Pancreas (tissue), 10 donors: ENCODE measurements at regions not wholly inside any gene's neighbourhood (a gene's known extent, or its start where the extent isn't known, plus 50 kb on each side); places are given as distances from the start of the nearest gene placed in this dataset.

ENCODE experiments used
- ATAC-seq, 4 donors: fragments of 200-7000 bp; cut with Tn5 transposase; one replicate each; pipeline versions ENCODE4 v1.8.0 to v1.9.1; 2020; ENCODE audit warnings: mild to moderate bottlenecking in 4 of 4, moderate library complexity in 4 of 4
- DNase-seq, 6 donors: peaks; one replicate each; pipeline ENCODE4 v3.0.0-alpha.2; 2020
- FAIRE-seq: peaks from 2 replicates; lab custom pipeline; 2012; peaks lifted over from hg19 to GRCh38; lab: Jason Lieb, UNC
- H3K27ac ChIP-seq, 4 donors: fragments of 200-600 bp; sonication (generic); 1 replicate in 3 of 4; 2 replicates in 1 of 4; pipeline versions ENCODE4 v1.5.0 to v1.8.0; 2020
- H3K27me3 ChIP-seq, 4 donors: fragments of 200-600 bp; one replicate each; pipeline ENCODE4 v1.8.0; 2021
- H3K36me3 ChIP-seq, 3 donors: fragments of 200-600 bp; sonication (generic) in 1 of 3; one replicate each; pipeline versions ENCODE4 v1.5.0 to v1.8.0; 2020 to 2021
- H3K4me1 ChIP-seq, 3 donors: fragments of 200-600 bp; one replicate each; pipeline ENCODE4 v1.8.0; 2021
- H3K4me3 ChIP-seq, 4 donors: fragments of 200-600 bp; sonication (generic) in 2 of 4; one replicate each; pipeline versions ENCODE4 v1.5.0 to v1.8.0; 2020 to 2021
- H3K9me3 ChIP-seq, 4 donors: fragments of 200-600 bp; one replicate each; pipeline ENCODE4 v1.8.0; 2021
- CTCF ChIP-seq, 4 donors: fragments of 200-600 bp; sonication (generic) in 3 of 4; IDR thresholded peaks; one replicate each; pipeline versions ENCODE4 v1.5.0 to v1.8.0; 2021; ENCODE audit warnings: antibody characterized with exemption in 4 of 4
- WGBS, 2 donors: extraction: QIAGEN DNeasy Blood & Tissue Kit; methylation state at CpG; one replicate each; pipeline ENCODE4 v1.1.7; 2013; 5-methylcytosine and 5-hydroxymethylcytosine counted together
- intact Hi-C, 3 donors: fragments of 100-400 bp; cut with DNase I; formaldehyde crosslinking; loops; one replicate each; pipeline versions ENCODE4 v1.11.1 to v1.14.2; 2022
- donor health status: healthy with polysubstance abuse.
- donor health status: DM: no; HTN: no; CAD: no; lungs with moderate emphysema.
- donor health status: DM: no; HTN: no; CAD: no.
- donor health status: control.
- donor health status: control.
- donor health status: Bipolar disorder and iron deficiency.
- donor health status: DM: yes; HTN: yes; CAD: no.
- donor health status: DM: no; HTN: no; CAD: no.
- donor health status: DM: no; HTN: no; CAD: no.
- donor health status: DM: yes; HTN: yes; CAD: no.

- ATAC-seq (no peak), DNase-seq (no peak), FAIRE-seq (no peak)
- no peak overlapping the region for H3K27ac ChIP-seq
- no peak overlapping the region for H3K4me3 ChIP-seq
- TF ChIP-seq CTCF (IDR thresholded peaks at IDR 0.05): no peak
- no peaks in the 10 kb centered on the region for H3K27me3 ChIP-seq
- intact Hi-C loops: no loop called here
- H3K9me3 ChIP-seq: no peaks in the 10 kb centered on the region
- H3K36me3 ChIP-seq: no peaks in the 10 kb centered on the region
- peaks cover 0 to 7% (median 0%) of the 10 kb centered on the region in 3 donors for H3K4me1 ChIP-seq
- 97% methylated on average over 2 of the region's 2 CpGs for WGBS, 2 donors
These were observed 125.3 kb upstream of the FAM9C start for GRCh38 chrX:13169684-13170083.

GRCh38 chrX:13168269-13168668, 123.8 kb upstream of the FAM9C start:
- intact Hi-C loops: no loop called here
- peak; percentile 39 for FAIRE-seq
- Histone ChIP-seq H3K36me3 (no peaks in the 10 kb centered on the region), H3K9me3 (no peaks in the 10 kb centered on the region), H3K27ac (no peak overlapping the region), H3K4me3 (no peak overlapping the region), H3K4me1 (peaks cover 0 to 7% (median 0%) of the 10 kb centered on the region in 3 donors), H3K27me3 (no peaks in the 10 kb centered on the region)
- no peak for ATAC-seq
- WGBS, 2 donors: 74 to 93% methylated on average over 5 of the region's 5 CpGs
- no peak for TF ChIP-seq CTCF (IDR thresholded peaks at IDR 0.05)
- DNase-seq: no peak

- 71 to 82% methylated on average over 9 of the region's 9 CpGs for WGBS, 2 donors
- peak in 2 of 4 donors; percentile 33 to 44 for ATAC-seq
- no peak for FAIRE-seq
- Histone ChIP-seq H3K4me1 (peaks cover 0 to 7% (median 0%) of the 10 kb centered on the region in 3 donors), H3K4me3 (no peak overlapping the region), H3K36me3 (no peaks in the 10 kb centered on the region), H3K27ac (peak overlapping the region in 1 of 4 donors; percentile 4), H3K9me3 (no peaks in the 10 kb centered on the region), H3K27me3 (no peaks in the 10 kb centered on the region)
- no peak for DNase-seq
- intact Hi-C loops: no loop called here
- TF ChIP-seq CTCF (IDR thresholded peaks at IDR 0.05): no peak
These were observed 123.2 kb upstream of the FAM9C start for GRCh38 chrX:13167481-13168231.

GRCh38 chrX:13165266-13166189, 121.1 kb upstream of the FAM9C start:
- Histone ChIP-seq H3K36me3 (no peaks in the 10 kb centered on the region), H3K4me1 (peaks cover 0 to 7% (median 0%) of the 10 kb centered on the region in 3 donors), H3K9me3 (no peaks in the 10 kb centered on the region), H3K27ac (peak overlapping the region in 1 of 4 donors; percentile 8), H3K4me3 (no peak overlapping the region), H3K27me3 (no peaks in the 10 kb centered on the region)
- peak in 1 of 4 donors; percentile 22 for ATAC-seq
- TF ChIP-seq CTCF (IDR thresholded peaks at IDR 0.05): no peak
- WGBS, 2 donors: 48 to 50% methylated on average over 6 of the region's 6 CpGs
- no peak for DNase-seq
- FAIRE-seq: peak; percentile 68
- intact Hi-C loops: no loop called here
